ENCODE measurements at regions not wholly inside any gene's neighbourhood (a gene's known extent, or its start where the extent isn't known, plus 50 kb on each side); places are given as distances from the start of the nearest gene placed in this dataset.

GRCh38 chr2:167719410-167719809 lies 528.0 kb downstream of the STK39 start:
- no peak for TF ChIP-seq BHLHE40 (IDR thresholded peaks at IDR 0.05; ENCODE audit: borderline replicate concordance)
- no peak for TF ChIP-seq ELF4 (IDR thresholded peaks at IDR 0.05)
- no peak for TF ChIP-seq SP1 (IDR thresholded peaks at IDR 0.05)
